ENCODE measurements at regions not wholly inside any gene's neighbourhood (a gene's known extent, or its start where the extent isn't known, plus 50 kb on each side); places are given as distances from the start of the nearest gene placed in this dataset.

- Histone ChIP-seq H3K27ac (no peak overlapping the region), H3K4me1 (no peaks in the 10 kb centered on the region), H3K9me3 (peaks cover 0 to 3% (median 0%) of the 10 kb centered on the region in 4 donors), H3K36me3 (no peaks in the 10 kb centered on the region), H3K4me3 (no peak overlapping the region), H3K27me3 (no peaks in the 10 kb centered on the region)
- DNase-seq, result no peak
- 90% methylated on average over 1 of the region's 1 CpG; no CpG with 5 or more reads in 1 of the 2 donors for WGBS, 2 donors
- peak; percentile 8 to 56 for ATAC-seq (ENCODE audit: low FRiP score in 2 of 2)
- TF ChIP-seq POLR2AphosphoS5 (IDR thresholded peaks at IDR 0.05), result no peak
- no peak for TF ChIP-seq CTCF (IDR thresholded peaks at IDR 0.05)
- TF ChIP-seq POLR2A (IDR thresholded peaks at IDR 0.05), result no peak
- TF ChIP-seq EP300 (IDR thresholded peaks at IDR 0.05), result no peak
Measured at GRCh38 chr7:136527554-136527953, 340.9 kb upstream of the CHRM2 start.

- ATAC-seq (ENCODE audit: low FRiP score in 2 of 2) (peak; percentile 10 to 54), DNase-seq (peak in 1 of 2 donors; percentile 6)
- Histone ChIP-seq H3K4me3 (no peak overlapping the region), H3K27me3 (no peaks in the 10 kb centered on the region), H3K36me3 (no peaks in the 10 kb centered on the region), H3K9me3 (peaks cover 0 to 3% (median 0%) of the 10 kb centered on the region in 4 donors), H3K27ac (no peak overlapping the region), H3K4me1 (no peaks in the 10 kb centered on the region)
- 90% methylated on average over 6 of the region's 7 CpGs; no CpG with 5 or more reads in 1 of the 2 donors for WGBS, 2 donors
- TF ChIP-seq EP300 (IDR thresholded peaks at IDR 0.05) (no peak), POLR2A (IDR thresholded peaks at IDR 0.05) (no peak), POLR2AphosphoS5 (IDR thresholded peaks at IDR 0.05) (no peak), CTCF (IDR thresholded peaks at IDR 0.05) (no peak)
Measured at GRCh38 chr7:136526408-136527105, 341.9 kb upstream of the CHRM2 start.

- 82 to 88% methylated on average over 3 of the region's 3 CpGs for WGBS, 2 donors
- DNase-seq, result no peak
- no peak for TF ChIP-seq POLR2AphosphoS5 (IDR thresholded peaks at IDR 0.05)
- no peak for TF ChIP-seq POLR2A (IDR thresholded peaks at IDR 0.05)
- no peak for TF ChIP-seq EP300 (IDR thresholded peaks at IDR 0.05)
- TF ChIP-seq CTCF (IDR thresholded peaks at IDR 0.05), result no peak
Measured at GRCh38 chr7:136523571-136523970, 344.9 kb upstream of the CHRM2 start.

GRCh38 chr7:136517971-136518370 lies 350.5 kb upstream of the CHRM2 start:
- no peak overlapping the region for H3K4me3 ChIP-seq
- WGBS, 2 donors, result 59 to 62% methylated on average over 1 of the region's 1 CpG
- H3K4me1 ChIP-seq, result no peaks in the 10 kb centered on the region
- H3K27me3 ChIP-seq, result no peaks in the 10 kb centered on the region
- H3K36me3 ChIP-seq, result no peaks in the 10 kb centered on the region
- no peaks in the 10 kb centered on the region for H3K9me3 ChIP-seq
- ATAC-seq (ENCODE audit: low FRiP score in 2 of 2), result no peak
- H3K27ac ChIP-seq, result no peak overlapping the region
- no peak for TF ChIP-seq EP300 (IDR thresholded peaks at IDR 0.05)
- no peak for DNase-seq

More at GRCh38 chr7:136523571-136523970, 344.9 kb upstream of the CHRM2 start:
- Histone ChIP-seq H3K4me3 (no peak overlapping the region), H3K36me3 (no peaks in the 10 kb centered on the region), H3K27ac (no peak overlapping the region), H3K27me3 (no peaks in the 10 kb centered on the region), H3K9me3 (peaks cover 0 to 3% (median 0%) of the 10 kb centered on the region in 4 donors), H3K4me1 (no peaks in the 10 kb centered on the region)
- no peak for ATAC-seq (ENCODE audit: low FRiP score in 2 of 2)

- H3K4me3 ChIP-seq, result no peak overlapping the region
- H3K27ac ChIP-seq, result no peak overlapping the region
- WGBS, 2 donors, result 77 to 88% methylated on average over 2 of the region's 2 CpGs
- H3K4me1 ChIP-seq, result no peaks in the 10 kb centered on the region
- no peaks in the 10 kb centered on the region for H3K9me3 ChIP-seq
- H3K36me3 ChIP-seq, result no peaks in the 10 kb centered on the region
- DNase-seq (no peak), ATAC-seq (ENCODE audit: low FRiP score in 2 of 2) (no peak)
- TF ChIP-seq POLR2AphosphoS5 (IDR thresholded peaks at IDR 0.05), result no peak
- no peak for TF ChIP-seq EP300 (IDR thresholded peaks at IDR 0.05)
- TF ChIP-seq CTCF (IDR thresholded peaks at IDR 0.05), result no peak
- no peak for TF ChIP-seq POLR2A (IDR thresholded peaks at IDR 0.05)
- no peaks in the 10 kb centered on the region for H3K27me3 ChIP-seq
Measured at GRCh38 chr7:136514776-136515175, 353.7 kb upstream of the CHRM2 start.

All from upper lobe of left lung (tissue), 6 donors.